AG04450 (cell line): ENCODE measurements at regions not wholly inside any gene's neighbourhood (a gene's known extent, or its start where the extent isn't known, plus 50 kb on each side); places are given as distances from the start of the nearest gene placed in this dataset.

Source experiments
- CTCF ChIA-PET: fragments of 300-600, 350-600 bp; formaldehyde crosslinking; extraction: SDS; loops from one replicate; lab custom pipeline; 2022; ENCODE audit warnings: antibody characterized with exemption, inconsistent platforms; lab: Charles Lee
- POLR2A ChIA-PET: fragments of 350-600 bp; formaldehyde crosslinking; extraction: SDS; loops from one replicate; lab custom pipeline; 2021; ENCODE audit warnings: antibody characterized with exemption, inconsistent platforms; lab: Yijun Ruan, JAX
- DNase-seq: peaks from one replicate; pipeline ENCODE4 v3.0.0-alpha.2; 2011; ENCODE audit warnings: low read depth, low spot score
- H3K27ac ChIP-seq: one replicate; pipeline ENCODE4 v1.5.1; 2012; ENCODE audit warnings: low read depth, low read length, control low read depth
- H3K27me3 ChIP-seq: one replicate; pipeline ENCODE4 v1.6.0; 2012; ENCODE audit warnings: low read length; ENCODE audit not compliant: control insufficient read depth, insufficient read depth
- H3K4me3 ChIP-seq: 2 replicates; pipeline ENCODE4 v1.5.1; 2011; ENCODE audit warnings: mild to moderate bottlenecking, low read depth, low read length, control low read depth
- H3K9me3 ChIP-seq: 2 replicates; pipeline ENCODE4 v1.5.1; 2012; ENCODE audit warnings: low read length; ENCODE audit not compliant: control insufficient read depth, insufficient read depth
- TF ChIP-seq, protein P1 (sequence below): IDR thresholded peaks from 2 replicates; pipeline ENCODE4 v1.5.1; 2011; ENCODE audit warnings: low read depth, low read length, control low read depth, inconsistent platforms

DNA sequence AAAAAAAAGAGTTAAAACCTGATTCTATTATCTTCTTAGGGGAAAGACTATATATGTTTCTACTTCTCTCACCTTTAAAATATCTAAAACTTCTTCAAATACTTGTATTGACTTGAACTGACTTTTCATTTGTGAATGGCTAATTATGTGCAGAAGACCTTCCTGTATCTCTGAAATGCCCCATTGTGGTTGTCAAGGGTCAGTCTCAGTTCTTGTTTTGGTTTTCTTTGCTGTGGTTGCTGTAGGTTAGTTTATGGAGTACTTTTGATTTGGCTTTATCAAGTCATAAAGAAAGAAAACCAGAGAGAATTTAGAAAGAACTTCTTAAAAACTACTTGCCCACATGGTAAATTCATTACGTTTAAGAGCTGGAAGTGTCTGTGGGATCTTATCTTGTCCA, 345.3 kb upstream of the POU1F1 start:
- no peak overlapping the region for H3K27ac ChIP-seq
- no peak for DNase-seq
- CTCF ChIA-PET = no interaction called here
- peaks cover 13% of the 10 kb centered on the region; the same call in 1 of the 2 replicates for H3K9me3 ChIP-seq
- H3K27me3 ChIP-seq = no peaks in the 10 kb centered on the region
- TF ChIP-seq, protein P1, sequence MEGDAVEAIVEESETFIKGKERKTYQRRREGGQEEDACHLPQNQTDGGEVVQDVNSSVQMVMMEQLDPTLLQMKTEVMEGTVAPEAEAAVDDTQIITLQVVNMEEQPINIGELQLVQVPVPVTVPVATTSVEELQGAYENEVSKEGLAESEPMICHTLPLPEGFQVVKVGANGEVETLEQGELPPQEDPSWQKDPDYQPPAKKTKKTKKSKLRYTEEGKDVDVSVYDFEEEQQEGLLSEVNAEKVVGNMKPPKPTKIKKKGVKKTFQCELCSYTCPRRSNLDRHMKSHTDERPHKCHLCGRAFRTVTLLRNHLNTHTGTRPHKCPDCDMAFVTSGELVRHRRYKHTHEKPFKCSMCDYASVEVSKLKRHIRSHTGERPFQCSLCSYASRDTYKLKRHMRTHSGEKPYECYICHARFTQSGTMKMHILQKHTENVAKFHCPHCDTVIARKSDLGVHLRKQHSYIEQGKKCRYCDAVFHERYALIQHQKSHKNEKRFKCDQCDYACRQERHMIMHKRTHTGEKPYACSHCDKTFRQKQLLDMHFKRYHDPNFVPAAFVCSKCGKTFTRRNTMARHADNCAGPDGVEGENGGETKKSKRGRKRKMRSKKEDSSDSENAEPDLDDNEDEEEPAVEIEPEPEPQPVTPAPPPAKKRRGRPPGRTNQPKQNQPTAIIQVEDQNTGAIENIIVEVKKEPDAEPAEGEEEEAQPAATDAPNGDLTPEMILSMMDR = no peak
- POLR2A ChIA-PET = no interaction called here
- no peak overlapping the region for H3K4me3 ChIP-seq

DNA sequence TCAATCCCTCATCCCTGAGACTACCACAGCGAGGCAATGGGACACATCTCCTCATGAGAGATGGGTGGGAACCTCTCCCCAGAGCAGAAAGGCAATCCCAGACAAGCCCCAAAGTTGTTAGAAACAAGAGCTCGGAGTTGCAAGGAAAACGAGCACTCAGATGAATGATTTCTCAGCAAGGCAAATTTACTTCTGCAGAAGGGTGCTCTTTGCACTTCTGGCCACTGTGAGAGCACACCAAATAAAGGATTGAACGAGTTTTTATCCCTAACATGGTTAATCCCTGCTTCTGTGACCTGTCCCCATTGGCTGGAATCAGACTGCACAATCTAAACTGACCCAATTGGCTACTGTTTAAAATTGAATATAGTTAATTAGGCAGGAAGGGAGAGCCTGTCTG, 339.1 kb upstream of the POU1F1 start:
- POLR2A ChIA-PET = no interaction called here
- H3K27me3 ChIP-seq = no peaks in the 10 kb centered on the region
- TF ChIP-seq, protein P1 = no peak
- H3K27ac ChIP-seq = no peak overlapping the region
- H3K4me3 ChIP-seq = no peak overlapping the region
- CTCF ChIA-PET = no interaction called here
- H3K9me3 ChIP-seq = peaks cover 18% of the 10 kb centered on the region; the same call in 1 of the 2 replicates
- no peak for DNase-seq

- H3K9me3 ChIP-seq = peaks cover 15% of the 10 kb centered on the region; the same call in 1 of the 2 replicates
- CTCF ChIA-PET = no interaction called here
- H3K4me3 ChIP-seq = no peak overlapping the region
- no peak for DNase-seq
- no peak overlapping the region for H3K27ac ChIP-seq
- POLR2A ChIA-PET = no interaction called here
- TF ChIP-seq, protein P1 = no peak
- no peaks in the 10 kb centered on the region for H3K27me3 ChIP-seq
These were observed 338.6 kb upstream of the POU1F1 start for GRCh38 chr3:87614998-87615397.

DNA sequence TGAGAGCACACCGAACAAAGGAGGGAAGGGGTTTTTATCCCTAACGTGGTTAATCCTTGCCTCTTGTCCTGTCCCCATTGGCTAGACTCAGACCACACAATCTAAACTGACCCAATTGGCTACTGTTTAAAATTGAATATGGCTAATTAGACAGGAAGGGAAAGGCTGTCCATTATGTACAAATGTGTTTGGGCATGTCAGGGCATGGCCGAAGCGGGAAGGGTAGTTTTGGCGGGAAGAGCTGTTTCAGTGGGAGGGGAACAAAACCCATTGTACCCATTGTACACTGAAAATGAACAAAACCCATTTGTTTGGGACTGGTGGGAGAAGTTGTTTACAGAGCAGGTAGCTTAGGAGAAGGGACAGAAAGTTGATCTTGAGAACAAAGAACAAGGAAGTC, 330.9 kb upstream of the POU1F1 start:
- Histone ChIP-seq H3K27me3 (no peaks in the 10 kb centered on the region), H3K27ac (no peak overlapping the region), H3K4me3 (no peak overlapping the region), H3K9me3 (peaks cover 9% of the 10 kb centered on the region)
- DNase-seq = no peak
- TF ChIP-seq, protein P1 = no peak
- ChIA-PET CTCF (no interaction called here), POLR2A (no interaction called here)

GRCh38 chr3:87595798-87596197, 319.4 kb upstream of the POU1F1 start:
- no peak for DNase-seq
- CTCF ChIA-PET = no interaction called here
- Histone ChIP-seq H3K27me3 (no peaks in the 10 kb centered on the region), H3K4me3 (no peak overlapping the region), H3K9me3 (0 out of 2 replicates have a peak, but pooled peaks cover 5% of the 10 kb centered on the region), H3K27ac (no peak overlapping the region)
- TF ChIP-seq, protein P1 = no peak
- POLR2A ChIA-PET = no interaction called here
